ENCODE measurements at regions not wholly inside any gene's neighbourhood (a gene's known extent, or its start where the extent isn't known, plus 50 kb on each side); places are given as distances from the start of the nearest gene placed in this dataset.

GRCh38 chr1:4055294-4055967, 155.4 kb upstream of the C1orf174 start:
- Histone ChIP-seq H3K36me3 (ENCODE audit: insufficient read depth) (no peaks in the 10 kb centered on the region), H2AFZ (ENCODE audit: low read depth) (no peak overlapping the region), H4K20me1 (ENCODE audit: insufficient read depth) (no peaks in the 10 kb centered on the region), H3K4me2 (no peak overlapping the region), H3K27ac (no peak overlapping the region), H3K27me3 (ENCODE audit: insufficient read depth, low read depth) (peaks cover 8% of the 10 kb centered on the region; the same call in 1 of the 2 replicates), H3K4me3 (IDR thresholded peaks at IDR 0.05; ENCODE audit: insufficient read depth, low read depth, low read length) (no peak overlapping the region), H3K9ac (no peak overlapping the region), H3K4me1 (ENCODE audit: low read depth, poor library complexity, severe bottlenecking) (no peaks in the 10 kb centered on the region), H3K79me2 (ENCODE audit: insufficient read depth, low read depth) (no peaks in the 10 kb centered on the region)
- TF ChIP-seq CTCF (conservative IDR thresholded peaks at IDR 0.05; ENCODE audit: low read depth, low read length) = no peak

DNA sequence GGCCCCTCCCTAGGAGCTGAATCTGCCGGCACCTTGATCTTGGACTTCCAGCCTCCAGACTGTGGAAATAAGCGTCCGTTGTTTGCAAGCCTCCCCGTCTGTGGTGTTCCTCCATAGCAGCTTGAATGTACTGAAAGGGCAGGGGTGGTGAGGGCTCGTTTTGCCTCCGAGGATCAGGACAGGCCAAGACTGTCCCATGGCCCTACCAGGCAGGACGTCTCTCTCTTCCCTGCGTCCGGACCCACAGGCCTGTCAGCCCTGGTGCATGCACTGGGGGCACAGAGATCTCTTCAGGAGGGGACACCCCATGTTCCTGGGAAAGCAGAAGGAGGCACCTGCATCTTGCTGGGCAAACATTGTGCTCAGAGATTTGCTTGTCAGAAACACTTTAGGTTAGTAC, 156.3 kb upstream of the C1orf174 start:
- Histone ChIP-seq H3K36me3 (ENCODE audit: insufficient read depth) (no peaks in the 10 kb centered on the region), H3K4me2 (no peak overlapping the region), H3K27me3 (ENCODE audit: insufficient read depth, low read depth) (peaks cover 8% of the 10 kb centered on the region; the same call in 1 of the 2 replicates), H4K20me1 (ENCODE audit: insufficient read depth) (no peaks in the 10 kb centered on the region), H3K27ac (no peak overlapping the region), H3K9ac (no peak overlapping the region), H3K79me2 (ENCODE audit: insufficient read depth, low read depth) (no peaks in the 10 kb centered on the region), H2AFZ (ENCODE audit: low read depth) (no peak overlapping the region), H3K4me1 (ENCODE audit: low read depth, poor library complexity, severe bottlenecking) (no peaks in the 10 kb centered on the region), H3K4me3 (IDR thresholded peaks at IDR 0.05; ENCODE audit: insufficient read depth, low read depth, low read length) (no peak overlapping the region)
- no peak for TF ChIP-seq CTCF (conservative IDR thresholded peaks at IDR 0.05; ENCODE audit: low read depth, low read length)

DNA sequence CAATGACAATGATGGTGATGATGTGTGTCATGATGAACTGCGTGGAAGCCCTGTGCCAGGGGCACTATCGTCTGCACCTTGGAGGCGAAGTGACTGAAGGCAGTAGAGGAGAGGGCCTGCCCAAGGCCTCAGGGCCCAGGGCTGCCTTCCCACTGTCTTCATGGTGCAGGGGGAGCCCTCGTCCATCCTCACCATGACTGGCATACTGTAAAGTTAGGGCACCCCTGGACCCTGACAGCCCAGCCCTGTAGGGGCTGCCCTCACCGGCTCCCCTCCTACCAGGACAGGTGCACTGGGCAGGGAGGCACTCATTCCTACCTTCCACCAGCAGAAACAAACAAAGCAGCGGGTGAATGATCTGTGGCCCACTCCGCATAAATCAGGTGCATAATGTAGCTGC, 156.9 kb upstream of the C1orf174 start:
- Histone ChIP-seq H3K79me2 (ENCODE audit: insufficient read depth, low read depth) (no peaks in the 10 kb centered on the region), H3K4me3 (IDR thresholded peaks at IDR 0.05; ENCODE audit: insufficient read depth, low read depth, low read length) (no peak overlapping the region), H4K20me1 (ENCODE audit: insufficient read depth) (no peaks in the 10 kb centered on the region), H3K9ac (no peak overlapping the region), H3K27ac (no peak overlapping the region), H2AFZ (ENCODE audit: low read depth) (no peak overlapping the region), H3K27me3 (ENCODE audit: insufficient read depth, low read depth) (peaks cover 8% of the 10 kb centered on the region; the same call in 1 of the 2 replicates), H3K36me3 (ENCODE audit: insufficient read depth) (no peaks in the 10 kb centered on the region), H3K4me1 (ENCODE audit: low read depth, poor library complexity, severe bottlenecking) (no peaks in the 10 kb centered on the region), H3K4me2 (no peak overlapping the region)
- TF ChIP-seq CTCF (conservative IDR thresholded peaks at IDR 0.05; ENCODE audit: low read depth, low read length) = no peak

GRCh38 chr1:4057603-4058002, 157.5 kb upstream of the C1orf174 start:
- Histone ChIP-seq H3K9ac (no peak overlapping the region), H3K4me2 (no peak overlapping the region), H3K79me2 (ENCODE audit: insufficient read depth, low read depth) (no peaks in the 10 kb centered on the region), H3K36me3 (ENCODE audit: insufficient read depth) (no peaks in the 10 kb centered on the region), H4K20me1 (ENCODE audit: insufficient read depth) (no peaks in the 10 kb centered on the region), H3K27me3 (ENCODE audit: insufficient read depth, low read depth) (peaks cover 8% of the 10 kb centered on the region; the same call in 1 of the 2 replicates), H3K4me1 (ENCODE audit: low read depth, poor library complexity, severe bottlenecking) (no peaks in the 10 kb centered on the region), H3K4me3 (IDR thresholded peaks at IDR 0.05; ENCODE audit: insufficient read depth, low read depth, low read length) (no peak overlapping the region), H3K27ac (no peak overlapping the region), H2AFZ (ENCODE audit: low read depth) (no peak overlapping the region)
- no peak for TF ChIP-seq CTCF (conservative IDR thresholded peaks at IDR 0.05; ENCODE audit: low read depth, low read length)
